CMK (cell line): ENCODE measurements at regions not wholly inside any gene's neighbourhood (a gene's known extent, or its start where the extent isn't known, plus 50 kb on each side); places are given as distances from the start of the nearest gene placed in this dataset.

ENCODE experiments used
- DNase-seq: peaks from one replicate; pipeline ENCODE4 v3.0.0-alpha.2; 2010; ENCODE audit warnings: low read depth

DNA sequence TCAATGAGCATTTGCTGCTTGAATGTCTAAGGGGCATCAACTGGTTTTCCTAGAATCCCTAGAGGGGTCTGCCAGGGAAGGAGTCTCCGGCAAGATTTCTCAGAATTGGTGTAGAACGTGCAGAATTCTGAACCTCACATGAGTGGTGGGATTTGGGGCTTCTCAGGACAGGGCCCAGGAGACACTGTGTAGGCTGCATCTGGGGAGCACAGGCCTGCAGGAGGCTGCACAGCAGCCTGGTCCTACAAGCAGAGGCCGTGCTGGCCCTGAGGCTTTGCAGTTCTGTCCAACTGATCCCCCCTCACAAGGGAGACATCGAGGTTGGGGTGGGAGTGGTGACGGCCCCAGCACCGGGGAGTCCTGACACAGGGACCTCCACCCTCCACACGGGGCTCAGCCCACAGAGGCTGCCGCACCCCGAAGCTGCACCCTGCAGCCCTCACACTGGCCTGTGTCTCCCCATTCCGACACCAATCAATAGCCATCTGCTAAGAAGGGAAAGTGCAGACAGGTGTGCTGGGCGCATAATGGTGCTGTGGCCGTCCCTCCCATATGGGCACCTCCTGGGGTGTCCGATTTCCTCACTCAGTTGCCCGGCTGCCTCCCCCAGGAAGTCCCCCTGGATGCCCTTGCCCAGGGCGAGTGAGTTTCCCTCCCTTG is 688.1 kb downstream of the BRD1 start:
- DNase-seq, result no peak

DNA sequence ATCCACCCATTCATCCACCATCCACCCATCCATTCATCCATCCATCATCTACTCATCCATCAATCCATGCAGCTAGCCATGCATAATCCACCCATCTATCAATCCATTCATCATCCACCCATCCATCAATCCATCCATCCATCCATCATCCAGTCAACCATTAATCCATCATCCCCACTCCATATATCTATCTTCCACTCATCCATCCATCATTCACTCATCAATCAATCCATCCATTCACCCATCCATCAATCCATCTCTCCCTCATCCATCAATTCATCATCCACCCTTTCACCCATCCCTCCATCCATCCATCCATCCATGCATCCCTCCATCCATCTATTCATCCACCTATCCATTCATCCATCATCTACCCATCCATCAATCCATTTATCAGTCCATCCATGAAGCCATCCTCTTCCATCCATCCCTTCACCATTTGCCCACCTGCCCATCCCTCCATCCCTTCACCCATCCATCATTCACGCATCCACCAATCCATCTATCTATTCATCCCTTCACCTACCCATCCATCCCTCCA is 689.4 kb downstream of the BRD1 start:
- no peak for DNase-seq

DNA sequence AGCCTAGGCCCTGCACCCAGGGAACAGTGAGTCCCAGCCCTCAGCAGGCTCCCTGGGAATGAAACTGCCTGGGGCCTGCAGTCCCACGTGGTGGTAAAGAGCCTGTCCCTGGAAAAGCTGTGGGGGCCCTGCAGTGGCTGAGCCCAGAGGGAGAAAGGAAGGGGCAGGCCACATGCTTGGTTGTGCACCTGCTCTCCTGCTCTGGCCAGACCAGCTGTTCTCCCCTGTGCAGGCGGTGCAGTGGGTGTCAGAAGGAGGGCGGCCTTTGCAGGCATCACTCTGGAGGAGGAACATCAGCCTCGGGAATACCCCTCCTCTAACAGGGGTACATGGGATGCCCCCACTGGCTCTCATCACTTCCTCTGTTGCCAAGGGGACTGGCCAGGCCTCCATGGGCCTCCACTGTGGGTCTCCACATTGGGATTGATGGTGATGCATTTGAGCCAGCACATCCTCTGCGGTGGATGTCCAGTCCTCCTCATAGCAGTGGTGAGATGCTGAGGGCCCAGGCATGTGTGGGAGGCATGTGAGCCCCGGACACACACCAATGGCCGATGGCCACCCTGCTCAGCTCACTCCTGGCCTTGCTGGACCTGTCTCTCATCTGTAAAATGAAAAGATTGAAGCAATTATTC is 690.4 kb downstream of the BRD1 start:
- DNase-seq, result no peak

DNA sequence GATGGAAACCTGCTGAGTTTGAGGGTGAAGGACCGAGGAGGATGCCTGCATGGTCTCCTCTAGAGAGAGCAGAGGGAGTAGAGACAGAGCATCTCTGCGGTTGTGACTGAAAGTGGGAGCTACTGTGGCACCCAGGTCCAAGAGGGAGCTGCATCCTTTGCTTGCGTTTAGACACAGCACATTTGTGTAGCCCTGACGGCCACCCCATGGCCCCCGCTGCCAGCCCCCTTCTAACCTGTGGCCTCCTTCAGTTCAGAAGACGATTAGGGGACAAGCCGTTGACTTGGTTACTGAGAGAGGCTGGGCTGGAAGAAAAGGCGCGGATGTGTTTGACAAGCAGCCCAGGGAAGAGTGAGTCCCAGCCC is 690.9 kb downstream of the BRD1 start:
- no peak for DNase-seq

DNA sequence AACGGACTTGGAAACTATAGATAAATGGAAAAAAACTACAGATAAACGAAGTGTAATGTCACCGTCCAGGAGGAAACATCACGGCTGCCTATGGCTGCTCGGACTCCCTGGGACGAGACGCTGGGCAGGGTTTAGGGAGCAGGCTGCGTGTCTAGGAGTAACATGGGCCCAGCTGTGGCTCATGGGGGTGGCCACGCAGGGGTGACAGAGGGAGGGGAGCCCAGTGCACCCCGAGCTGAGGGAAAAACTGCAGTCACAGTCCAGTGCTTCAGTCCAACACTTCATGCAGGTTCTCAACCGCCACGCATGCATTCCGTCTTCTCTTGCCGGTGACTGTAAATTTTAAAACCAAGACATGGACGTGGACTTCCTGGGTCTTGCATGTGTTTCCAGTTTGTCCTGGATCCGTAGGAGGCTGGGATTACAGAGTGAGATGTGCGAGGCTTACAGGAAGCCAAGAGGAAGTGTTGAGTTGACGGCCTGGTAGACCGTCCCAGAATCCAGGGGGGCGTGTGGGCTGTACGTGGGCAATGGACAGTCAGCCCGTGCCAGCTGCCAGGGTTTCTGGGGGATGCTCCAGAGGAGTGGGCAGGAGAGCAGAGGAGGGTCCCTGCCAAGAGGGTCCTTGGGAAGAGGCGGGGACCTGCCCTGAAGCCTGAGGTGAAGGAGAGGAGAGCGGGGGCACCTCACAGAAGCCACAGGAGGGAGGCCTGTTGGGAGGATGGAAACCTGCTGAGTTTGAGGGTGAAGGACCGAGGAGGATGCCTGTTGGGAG is 691.4 kb downstream of the BRD1 start:
- no peak for DNase-seq

DNA sequence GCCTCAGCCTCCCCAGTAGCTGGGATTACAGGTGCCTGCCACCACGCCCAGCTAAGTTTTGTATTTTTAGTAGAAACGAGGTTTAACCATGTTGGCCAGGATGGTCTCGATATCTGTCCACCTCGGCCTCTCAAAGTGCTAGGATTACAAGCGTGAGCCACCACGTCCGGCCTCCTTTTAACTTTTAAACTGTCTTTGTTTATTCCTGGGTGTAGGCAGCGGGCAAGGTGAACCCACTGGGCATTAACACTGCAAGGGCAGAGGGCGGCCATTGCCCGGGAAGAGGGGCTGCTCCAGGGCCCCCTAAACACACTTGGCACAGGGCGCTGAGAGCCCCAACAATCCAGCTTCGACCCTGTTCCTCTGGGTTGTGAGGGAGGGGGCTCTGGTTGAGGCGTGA is 693.6 kb downstream of the BRD1 start:
- no peak for DNase-seq

DNA sequence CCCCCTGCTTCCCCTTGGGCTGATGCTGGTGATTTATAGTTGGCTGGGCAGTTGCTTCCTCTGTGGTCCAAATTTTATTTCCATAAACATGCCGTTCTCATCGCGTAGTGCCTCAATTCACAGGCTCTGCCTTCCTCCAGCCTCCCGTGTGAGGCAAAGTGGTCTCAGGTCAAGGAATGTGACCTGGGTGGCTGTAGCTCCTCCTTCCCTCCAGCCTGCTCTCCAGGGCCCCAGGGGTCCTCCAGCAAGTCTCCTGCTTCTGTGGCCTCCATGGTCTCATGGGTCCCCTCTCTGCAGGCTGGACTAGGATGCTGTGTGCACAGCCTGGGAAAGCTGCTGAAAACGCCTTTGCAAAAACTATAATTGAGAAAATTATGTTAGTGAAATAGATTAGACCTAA is 694.1 kb downstream of the BRD1 start:
- no peak for DNase-seq

DNA sequence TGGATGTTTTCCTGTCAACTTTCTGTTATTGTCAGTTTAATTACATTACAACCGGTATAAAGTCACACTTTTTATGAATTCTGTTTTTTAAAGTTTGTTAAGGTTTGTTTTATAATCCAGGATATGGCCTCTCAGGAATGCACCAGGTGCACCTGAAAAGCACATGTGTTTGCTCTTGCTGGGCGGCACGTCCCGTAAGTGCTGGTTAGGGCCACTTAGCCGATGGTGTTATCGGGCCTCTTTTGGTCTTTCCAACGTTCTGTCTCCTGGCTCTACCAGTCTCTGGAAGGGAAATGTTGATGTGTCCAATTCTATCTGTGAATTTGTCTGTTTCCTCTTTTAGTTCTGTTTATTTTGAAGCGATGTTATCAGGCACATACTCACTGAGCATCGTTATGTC is 695.7 kb downstream of the BRD1 start:
- DNase-seq, result no peak

DNA sequence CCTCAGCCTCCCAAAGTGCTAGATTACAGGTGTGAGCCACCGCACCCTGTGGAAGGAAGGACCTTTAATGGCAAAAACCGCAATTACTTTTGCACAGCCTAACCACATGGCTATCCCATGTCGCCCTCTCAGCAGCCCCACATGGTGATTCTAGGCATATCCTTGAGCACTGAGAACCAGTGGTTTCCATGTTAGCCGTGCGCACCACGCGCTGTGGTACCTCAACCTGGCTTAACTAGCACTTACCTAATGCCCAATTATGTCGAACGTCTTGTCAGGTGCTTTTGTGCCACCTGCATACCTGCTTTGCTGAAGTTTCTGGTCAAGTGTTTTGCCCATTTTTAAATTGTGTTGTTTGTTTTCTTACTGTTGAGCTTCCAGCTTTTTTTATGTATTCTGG is 697.9 kb downstream of the BRD1 start:
- DNase-seq, result no peak

DNA sequence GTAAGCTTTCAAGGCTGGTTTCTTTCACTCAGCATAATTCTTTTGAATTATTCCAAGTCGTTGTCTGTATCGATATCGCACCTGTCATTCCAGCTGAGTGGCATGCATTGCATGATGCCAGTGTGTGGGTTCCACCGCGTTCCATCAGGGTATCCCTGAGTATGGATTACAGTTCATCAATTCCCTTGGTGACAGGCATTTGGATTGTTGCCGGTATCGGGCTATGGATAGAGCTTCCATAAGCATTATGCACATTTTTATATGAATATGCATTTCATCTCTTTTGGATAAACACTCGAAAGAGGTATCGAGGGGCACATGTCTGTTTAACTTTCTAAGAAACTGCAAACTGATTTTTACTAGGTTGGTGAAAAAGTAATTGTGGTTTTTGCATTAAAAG is 698.8 kb downstream of the BRD1 start:
- no peak for DNase-seq

DNA sequence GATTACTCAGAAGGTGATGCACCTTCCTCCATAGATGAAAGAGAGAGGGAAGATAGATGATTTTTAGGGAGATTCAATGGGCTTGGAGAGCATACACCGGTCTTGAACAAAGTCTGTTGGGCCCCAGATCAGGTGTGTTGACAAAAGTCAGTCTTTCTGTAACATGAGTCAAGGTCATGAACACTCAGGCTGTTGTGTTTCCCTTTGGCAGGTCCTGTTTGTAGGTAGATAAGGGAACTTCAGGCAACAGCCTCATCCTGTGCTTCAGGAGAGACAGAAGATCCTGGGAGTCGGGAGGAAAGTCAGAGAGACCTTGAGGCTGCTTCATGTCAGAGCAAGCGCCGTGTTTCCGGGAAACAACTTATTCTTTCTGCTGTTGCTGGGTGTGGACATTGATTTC is 703.1 kb downstream of the BRD1 start:
- DNase-seq, result no peak

DNA sequence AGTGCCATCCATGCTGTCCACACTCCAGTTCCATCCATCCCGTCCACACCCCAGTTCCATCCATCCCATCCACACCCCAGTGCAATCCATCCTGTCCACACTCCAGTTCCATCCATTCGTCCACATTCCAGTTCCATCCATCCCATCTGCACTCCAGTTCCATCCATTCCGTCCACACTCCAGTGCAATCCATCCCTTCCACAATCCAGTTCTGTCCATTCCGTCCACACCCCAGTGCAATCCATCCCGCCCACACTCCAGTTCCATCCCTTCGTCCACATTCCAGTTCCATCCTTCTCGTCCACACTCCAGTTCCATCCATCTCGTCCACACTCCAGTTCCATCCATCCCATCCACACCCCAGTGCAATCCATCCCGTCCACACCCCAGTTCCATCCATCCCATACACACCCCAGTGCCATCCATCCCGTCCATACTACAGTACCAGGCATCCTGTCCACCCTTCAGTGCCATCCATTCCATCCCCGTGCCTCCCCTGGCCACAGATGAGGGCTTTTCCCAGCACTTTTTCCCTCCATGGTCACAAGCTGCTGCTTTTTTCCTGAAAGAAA is 704.0 kb downstream of the BRD1 start:
- DNase-seq, result no peak

DNA sequence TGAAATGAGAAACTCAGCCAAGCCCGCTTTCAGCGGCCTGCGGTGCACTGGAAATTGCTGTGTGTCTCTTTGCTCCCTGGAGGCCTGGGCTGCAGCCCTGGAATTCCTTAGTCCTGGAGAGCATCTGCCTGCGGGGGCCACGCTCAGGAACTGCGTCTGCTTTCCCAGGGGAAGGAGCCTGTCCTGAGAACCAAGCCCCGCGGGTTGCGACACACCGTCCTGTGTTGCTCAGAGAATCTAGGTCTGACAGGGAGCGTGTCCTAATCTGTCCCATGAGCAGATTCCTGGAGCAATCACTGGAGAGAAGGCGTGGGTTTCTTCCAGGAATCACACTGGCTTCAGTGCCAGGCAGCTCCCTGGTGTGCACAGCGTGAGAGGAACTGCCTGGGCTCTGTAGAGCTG is 708.1 kb downstream of the BRD1 start:
- no peak for DNase-seq

DNA sequence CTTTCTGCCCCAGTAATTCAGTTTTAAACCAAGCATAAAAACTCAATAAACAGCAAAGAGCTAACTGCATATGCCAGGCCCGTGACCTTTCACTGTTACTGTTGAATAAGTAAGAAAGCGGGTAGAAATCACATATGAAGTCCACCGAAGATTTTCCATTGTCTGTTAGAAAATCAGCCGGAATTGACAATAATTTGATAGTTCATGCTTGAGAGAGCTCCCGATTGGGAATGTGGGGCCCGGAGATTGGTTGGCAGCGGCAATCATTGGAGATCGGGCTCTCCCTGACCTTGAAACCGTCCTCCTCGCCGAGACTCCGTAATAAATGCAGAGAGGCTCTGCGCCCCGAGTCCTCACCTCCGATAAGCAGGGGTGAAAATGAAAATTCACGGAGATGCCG is 709.6 kb downstream of the BRD1 start:
- no peak for DNase-seq

DNA sequence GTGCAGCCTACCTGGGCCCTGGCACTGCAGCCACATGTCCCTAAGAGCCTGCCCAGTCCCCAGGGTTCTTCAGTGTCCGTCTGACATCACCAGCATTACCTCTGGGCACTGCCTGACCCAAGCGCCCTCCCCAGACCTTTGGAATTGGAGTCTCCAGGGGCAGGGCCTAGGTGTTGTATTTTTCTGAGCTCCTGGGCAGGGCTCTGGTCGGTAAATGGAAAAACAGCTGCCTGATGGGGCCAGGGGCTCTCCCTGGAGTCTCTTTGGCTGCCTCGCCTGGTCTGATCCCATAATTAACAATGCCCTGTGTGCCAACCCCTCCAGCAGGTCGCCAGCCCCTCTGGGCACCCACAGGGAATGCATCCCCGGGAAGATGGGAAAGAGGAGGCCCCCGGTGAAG is 710.2 kb downstream of the BRD1 start:
- no peak for DNase-seq

DNA sequence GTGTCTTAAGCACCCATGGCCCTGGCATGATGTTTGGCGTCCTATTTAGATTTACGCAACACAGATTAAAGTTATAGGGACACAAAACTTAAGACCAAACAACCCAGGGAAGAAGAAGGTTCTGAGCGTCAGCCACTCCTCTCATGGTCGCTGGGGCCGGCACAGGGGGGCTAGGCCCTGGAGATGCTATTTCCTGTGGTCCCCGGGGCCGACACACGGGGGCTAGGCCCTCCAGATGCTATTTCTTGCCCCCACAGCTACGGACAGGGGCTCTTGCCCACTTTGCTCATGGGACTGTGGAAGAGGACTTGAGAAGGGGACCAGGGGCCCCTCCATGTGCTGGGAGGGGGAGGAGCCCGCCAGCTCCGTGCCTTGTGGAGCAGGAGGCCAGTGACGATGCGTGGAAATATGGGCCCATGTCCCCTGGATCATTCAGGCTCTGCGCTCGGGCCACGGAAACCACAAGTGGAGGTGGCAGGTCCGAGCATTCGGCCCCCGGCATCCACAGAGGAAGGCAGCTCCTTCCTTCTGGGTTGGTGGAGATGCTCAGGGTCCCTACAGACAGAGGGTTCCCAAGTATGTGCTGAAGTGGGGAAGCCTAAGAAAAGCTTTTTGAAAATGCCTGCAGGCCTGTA is 711.1 kb downstream of the BRD1 start:
- no peak for DNase-seq

DNA sequence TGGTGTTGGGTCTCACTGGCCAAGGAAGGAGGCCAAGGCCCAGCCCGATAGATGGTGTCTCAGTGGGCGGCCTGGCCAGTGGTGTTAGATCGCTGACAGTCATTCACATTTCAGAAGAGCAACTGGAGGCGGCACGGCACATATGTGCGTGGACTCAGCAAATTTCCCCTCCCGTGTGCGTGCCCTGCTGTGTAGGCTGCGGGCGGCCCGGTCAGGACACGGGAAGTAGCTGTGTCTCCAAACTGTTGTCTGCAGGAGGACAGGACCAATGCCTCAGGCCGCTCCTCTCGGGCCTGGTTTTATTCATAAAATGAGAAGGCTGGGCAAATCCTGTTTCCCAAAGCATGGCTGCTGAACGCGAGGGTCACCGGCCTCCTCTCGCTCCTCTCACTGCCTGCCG is 711.7 kb downstream of the BRD1 start:
- DNase-seq, result no peak

DNA sequence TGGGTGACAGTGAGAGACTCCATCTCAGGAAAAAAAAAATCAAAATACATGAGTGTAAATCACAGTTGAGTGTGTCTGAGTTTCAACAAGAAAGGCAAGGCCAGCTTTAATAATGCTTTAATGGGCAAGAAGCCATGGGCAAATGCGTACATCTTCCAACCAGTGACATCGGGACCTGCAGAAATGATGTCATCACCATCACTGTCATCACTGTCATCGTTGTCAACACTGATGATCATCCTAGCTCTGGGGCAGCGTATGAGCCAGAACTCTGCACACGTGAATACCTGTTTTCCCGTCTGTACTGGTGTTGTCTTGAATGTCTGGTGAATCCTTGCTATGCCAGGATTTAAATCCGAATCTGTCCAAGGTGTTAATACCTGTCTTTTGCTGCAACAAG is 712.5 kb downstream of the BRD1 start:
- no peak for DNase-seq

DNA sequence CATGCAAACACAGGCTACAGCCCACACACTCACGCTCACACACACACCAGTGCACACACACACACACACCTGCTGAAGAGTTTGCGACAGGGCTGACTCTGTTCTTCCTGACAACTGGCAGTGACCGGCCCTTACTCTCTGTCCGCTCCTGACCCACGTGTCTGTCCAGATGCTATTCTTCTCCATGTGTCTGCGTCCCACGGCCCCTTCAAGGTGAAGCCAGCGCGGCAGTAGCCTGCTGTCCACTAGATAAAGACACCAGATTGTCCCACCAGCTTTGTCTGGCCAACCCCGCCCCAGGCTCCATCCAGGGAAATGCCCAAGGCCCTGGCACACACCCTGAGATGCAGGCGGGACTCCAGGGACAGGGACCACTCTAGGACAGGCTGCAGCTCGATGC is 713.9 kb downstream of the BRD1 start:
- DNase-seq, result no peak

DNA sequence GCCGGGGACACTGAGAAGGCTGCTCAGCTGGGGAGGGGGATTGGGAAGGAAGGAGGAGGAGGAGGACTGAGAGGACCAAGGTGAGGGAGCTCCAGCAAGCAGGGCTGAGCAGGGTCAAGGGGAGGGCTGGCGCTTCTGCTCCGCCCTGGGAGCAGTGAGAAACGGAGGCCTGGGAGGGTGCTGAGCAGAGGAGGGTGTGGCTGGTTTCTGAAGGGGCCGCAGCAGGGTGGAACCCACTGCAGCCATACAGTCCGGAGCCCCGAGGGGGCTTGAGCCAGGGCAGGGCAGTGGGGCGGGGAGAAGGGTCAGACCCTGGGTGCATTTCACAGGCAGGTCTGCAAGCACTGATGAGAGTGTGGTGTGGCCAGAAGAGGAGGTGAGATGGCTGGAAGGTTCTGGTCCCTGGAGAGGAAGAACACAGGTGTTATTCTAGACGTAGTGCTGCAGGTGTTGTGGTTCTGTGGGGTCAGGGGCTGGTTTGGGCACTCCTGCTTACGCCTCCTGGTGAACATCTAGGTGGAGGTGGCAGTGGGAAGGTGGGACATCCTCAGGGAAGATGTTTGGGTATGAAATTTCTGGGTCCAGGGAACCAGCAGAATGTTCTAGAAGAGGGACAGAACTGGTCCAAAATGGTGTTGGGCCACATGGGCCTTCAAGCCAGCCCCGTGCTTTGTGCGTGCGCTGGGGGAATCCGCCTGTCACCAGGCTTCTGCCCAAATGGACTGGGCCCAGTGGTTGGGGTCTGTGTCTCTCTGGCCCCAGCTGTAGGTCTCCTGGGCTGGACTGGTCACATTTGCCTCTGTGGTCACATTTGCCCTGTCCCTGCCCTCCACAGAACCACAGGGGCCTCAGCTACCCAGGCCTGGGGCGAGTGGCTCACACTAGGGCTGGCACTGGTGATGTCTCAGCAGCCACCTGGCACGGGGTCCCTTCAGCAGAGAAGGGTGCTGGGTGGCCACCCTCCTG is 714.7 kb downstream of the BRD1 start:
- no peak for DNase-seq

DNA sequence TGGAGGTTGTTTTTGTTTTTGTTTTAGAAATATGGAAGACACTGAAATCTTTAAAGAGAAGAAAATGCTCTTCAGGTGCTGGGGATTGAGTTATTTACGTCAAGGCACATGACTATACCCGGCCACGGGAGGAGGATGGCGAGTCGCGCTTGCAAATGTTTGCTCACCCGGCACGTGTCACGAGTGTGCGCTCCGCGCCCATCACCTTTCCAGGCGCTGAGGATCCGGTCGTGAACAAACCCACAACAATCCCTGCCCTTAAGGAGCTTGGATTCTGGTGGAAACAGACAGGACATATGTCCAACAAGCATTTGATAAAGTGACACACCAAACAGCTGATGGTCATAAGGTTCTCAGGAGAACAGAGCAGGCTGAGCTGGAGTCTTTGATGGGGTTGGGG is 715.5 kb downstream of the BRD1 start:
- no peak for DNase-seq
